ENCODE measurements at regions not wholly inside any gene's neighbourhood (a gene's known extent, or its start where the extent isn't known, plus 50 kb on each side); places are given as distances from the start of the nearest gene placed in this dataset.

DNA sequence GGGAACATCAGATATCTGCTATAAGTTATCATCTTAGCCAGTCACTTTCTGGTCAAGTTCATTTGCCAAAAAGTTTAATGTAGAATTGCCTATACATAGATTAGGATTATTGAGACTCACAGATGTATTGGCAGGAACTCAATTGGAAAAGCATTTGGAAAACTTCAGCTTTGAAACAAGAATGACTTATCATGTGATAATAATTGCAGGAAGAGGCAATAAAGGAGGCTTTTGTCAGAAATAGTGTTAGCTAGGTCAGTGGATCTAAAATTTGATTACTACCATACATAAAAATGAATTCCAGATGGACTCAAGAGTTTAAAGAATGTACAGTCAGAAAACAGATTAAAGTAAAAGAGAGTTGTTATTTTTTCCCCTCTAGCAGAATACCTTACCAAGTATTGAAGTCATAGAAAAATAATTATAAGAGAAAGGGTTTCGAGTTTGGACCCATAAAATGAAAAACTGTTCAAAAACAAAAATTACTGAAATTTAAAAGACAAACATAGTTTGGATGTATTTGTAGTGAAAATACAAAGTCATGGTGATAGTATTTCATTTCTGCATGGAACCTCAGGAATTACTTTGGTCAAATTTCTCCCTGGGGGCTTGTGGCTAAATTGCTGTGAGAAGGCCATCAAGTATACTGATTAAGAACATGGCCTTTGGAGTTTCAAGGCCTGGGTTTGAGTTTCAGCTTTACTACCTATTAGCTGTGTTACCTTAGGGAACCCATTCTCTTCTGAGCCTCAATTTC is 159.9 kb downstream of the TMEM38B start:
- WGBS, 2 donors (ENCODE audit: low coverage in 1 of 2): 81 to 88% methylated on average over 1 of the region's 1 CpG
- H3K4me1 ChIP-seq: no peaks in the 10 kb centered on the region
- TF ChIP-seq POLR2AphosphoS5 (IDR thresholded peaks at IDR 0.05) (no peak), POLR2A (IDR thresholded peaks at IDR 0.05) (no peak), EP300 (IDR thresholded peaks at IDR 0.05; ENCODE audit: low read depth) (no peak), CTCF (IDR thresholded peaks at IDR 0.05) (no peak)
- no peaks in the 10 kb centered on the region for H3K27me3 ChIP-seq
- no peak for DNase-seq
- in situ Hi-C loops (cut with MboI; ENCODE audit: low pct_ligation_motif_present in 1 of 4, low pct_unique_long_range_greater_than_20kb in 1 of 4, low sequenced_read_pairs in 3 of 4) (no loop called here), intact Hi-C loops (cut with DNase I; ENCODE audit: low total_unique reads) (no loop called here)
- no peak overlapping the region for H3K4me3 ChIP-seq
- H3K9me3 ChIP-seq: no peaks in the 10 kb centered on the region
- no peaks in the 10 kb centered on the region for H3K36me3 ChIP-seq
- H3K27ac ChIP-seq: no peak overlapping the region

DNA sequence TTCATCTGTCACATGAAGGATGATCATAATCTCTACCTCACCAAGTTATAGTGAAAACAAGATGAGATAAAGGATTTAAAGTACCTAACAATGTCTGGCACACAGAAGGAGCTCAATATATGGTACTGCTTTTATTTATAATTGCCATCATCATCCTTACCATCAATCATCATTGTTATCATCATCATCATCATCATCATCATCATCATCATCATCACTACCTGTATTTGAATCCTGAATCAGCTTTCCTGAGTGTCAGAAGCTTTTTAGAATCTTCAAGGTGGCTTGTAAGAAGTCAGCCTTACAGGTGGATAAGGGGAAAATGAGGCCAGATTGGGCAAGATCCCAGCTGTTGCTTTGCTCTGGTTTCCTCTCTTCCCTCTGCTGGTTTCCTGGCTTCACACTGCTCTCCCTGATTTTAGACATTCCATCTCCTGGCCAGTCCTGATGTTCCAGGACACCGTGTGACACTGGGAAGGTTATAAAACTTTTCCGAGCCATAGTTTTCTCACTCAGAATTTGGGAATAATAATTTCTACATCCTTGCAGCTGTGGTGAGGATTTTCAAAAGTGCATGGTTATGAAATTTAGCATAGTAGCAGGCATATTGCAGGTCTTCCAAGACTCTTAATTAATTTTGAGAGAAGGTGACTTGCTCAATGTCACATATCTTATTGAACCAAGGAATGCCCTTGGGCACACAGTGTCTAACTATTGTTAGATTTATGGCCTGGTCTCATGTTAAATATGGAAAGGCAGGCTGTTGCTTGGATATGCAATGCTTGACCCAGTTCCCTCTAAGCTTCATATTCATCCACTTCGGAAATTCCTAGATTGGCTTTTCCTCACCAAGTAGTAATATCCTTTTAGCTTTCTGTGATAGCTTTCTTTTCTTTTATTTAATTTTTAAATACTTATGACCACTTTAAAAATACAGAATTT is 160.7 kb downstream of the TMEM38B start:
- H3K27ac ChIP-seq: no peak overlapping the region
- no peaks in the 10 kb centered on the region for H3K4me1 ChIP-seq
- H3K9me3 ChIP-seq: no peaks in the 10 kb centered on the region
- no peak overlapping the region for H3K4me3 ChIP-seq
- WGBS, 2 donors (ENCODE audit: low coverage in 1 of 2): 80 to 81% methylated on average over 3 of the region's 3 CpGs
- intact Hi-C loops (cut with DNase I; ENCODE audit: low total_unique reads) (no loop called here), in situ Hi-C loops (cut with MboI; ENCODE audit: low pct_ligation_motif_present in 1 of 4, low pct_unique_long_range_greater_than_20kb in 1 of 4, low sequenced_read_pairs in 3 of 4) (no loop called here)
- H3K27me3 ChIP-seq: no peaks in the 10 kb centered on the region
- no peaks in the 10 kb centered on the region for H3K36me3 ChIP-seq
- TF ChIP-seq EP300 (IDR thresholded peaks at IDR 0.05; ENCODE audit: low read depth) (no peak), CTCF (IDR thresholded peaks at IDR 0.05) (no peak), POLR2A (IDR thresholded peaks at IDR 0.05) (no peak), POLR2AphosphoS5 (IDR thresholded peaks at IDR 0.05) (no peak)
- no peak for DNase-seq

DNA sequence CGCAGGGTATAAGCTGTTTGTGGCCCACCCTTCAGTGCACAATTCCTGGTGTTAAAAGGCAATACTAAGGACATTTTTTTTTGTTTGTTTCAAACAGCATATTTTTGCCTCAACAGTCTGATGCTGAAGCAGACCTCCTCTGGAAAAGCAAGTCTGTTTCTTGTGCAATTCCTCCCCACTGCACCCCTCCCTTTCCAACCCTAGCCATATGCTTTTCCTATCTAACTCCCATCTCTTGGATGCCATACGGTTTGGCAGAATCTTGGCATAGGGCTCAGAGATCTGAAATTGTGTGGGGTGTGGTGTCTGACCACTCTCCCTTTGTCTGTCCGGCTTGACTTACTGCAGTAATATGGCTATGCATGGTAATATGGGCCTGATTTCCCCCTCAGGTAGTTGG is 161.6 kb downstream of the TMEM38B start:
- DNase-seq: no peak
- no peaks in the 10 kb centered on the region for H3K4me1 ChIP-seq
- WGBS, 2 donors (ENCODE audit: low coverage in 1 of 2): 83 to 96% methylated on average over 2 to 3 of the region's 3 CpGs
- H3K4me3 ChIP-seq: no peak overlapping the region
- H3K27ac ChIP-seq: no peak overlapping the region
- no peak for TF ChIP-seq EP300 (IDR thresholded peaks at IDR 0.05; ENCODE audit: low read depth)
- TF ChIP-seq CTCF (IDR thresholded peaks at IDR 0.05): no peak
- no peak for TF ChIP-seq POLR2AphosphoS5 (IDR thresholded peaks at IDR 0.05)
- no peak for TF ChIP-seq POLR2A (IDR thresholded peaks at IDR 0.05)
- in situ Hi-C loops (cut with MboI; ENCODE audit: low pct_ligation_motif_present in 1 of 4, low pct_unique_long_range_greater_than_20kb in 1 of 4, low sequenced_read_pairs in 3 of 4) (no loop called here), intact Hi-C loops (cut with DNase I; ENCODE audit: low total_unique reads) (no loop called here)
- H3K27me3 ChIP-seq: no peaks in the 10 kb centered on the region
- H3K9me3 ChIP-seq: no peaks in the 10 kb centered on the region
- H3K36me3 ChIP-seq: no peaks in the 10 kb centered on the region

DNA sequence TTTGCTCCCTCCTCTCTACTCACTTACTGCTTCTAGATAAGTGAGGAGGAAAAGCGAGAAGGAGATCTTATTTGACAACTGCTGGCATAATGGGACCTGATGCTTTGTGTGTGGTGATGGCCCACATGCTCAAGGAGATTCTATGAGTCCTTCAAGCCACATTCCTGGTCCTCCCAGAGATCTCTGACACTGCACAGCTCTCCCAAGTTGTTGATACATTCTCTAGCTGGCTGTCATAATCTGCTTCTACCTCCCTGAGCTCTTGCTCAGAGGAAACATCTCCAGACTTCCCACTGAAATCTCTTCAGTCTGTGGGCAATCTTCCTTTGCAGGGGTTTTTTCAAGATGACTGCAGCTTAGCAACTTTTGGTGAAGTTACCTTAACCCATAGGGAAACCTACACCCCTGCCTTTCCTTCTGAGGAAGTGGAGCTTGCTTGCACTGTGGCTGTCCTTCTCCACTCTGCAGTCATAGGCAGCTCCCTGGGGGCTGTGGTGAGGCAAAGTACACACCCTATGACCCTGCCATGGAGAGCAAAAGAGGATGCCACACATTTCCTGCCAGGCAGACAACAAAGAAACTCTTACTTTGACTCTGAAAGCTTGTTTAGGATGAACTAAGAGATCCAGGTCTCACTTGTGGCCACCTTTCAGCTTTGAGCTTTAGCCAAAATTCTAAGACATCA is 163.8 kb downstream of the TMEM38B start:
- Histone ChIP-seq H3K27me3 (no peaks in the 10 kb centered on the region), H3K4me3 (no peak overlapping the region), H3K36me3 (no peaks in the 10 kb centered on the region), H3K9me3 (no peaks in the 10 kb centered on the region), H3K27ac (no peak overlapping the region), H3K4me1 (no peaks in the 10 kb centered on the region)
- in situ Hi-C loops (cut with MboI; ENCODE audit: low pct_ligation_motif_present in 1 of 4, low pct_unique_long_range_greater_than_20kb in 1 of 4, low sequenced_read_pairs in 3 of 4): no loop called here
- intact Hi-C loops (cut with DNase I; ENCODE audit: low total_unique reads): no loop called here
- no peak for DNase-seq
- WGBS, 2 donors (ENCODE audit: low coverage in 1 of 2): 86% methylated on average over 1 of the region's 1 CpG; no CpG with 5 or more reads in 1 of the 2 donors
- TF ChIP-seq EP300 (IDR thresholded peaks at IDR 0.05; ENCODE audit: low read depth) (no peak), POLR2AphosphoS5 (IDR thresholded peaks at IDR 0.05) (no peak)
